Vagina (tissue), 2 donors: ENCODE measurements at regions not wholly inside any gene's neighbourhood (a gene's known extent, or its start where the extent isn't known, plus 50 kb on each side); places are given as distances from the start of the nearest gene placed in this dataset.

ENCODE experiments used
- POLR2A ChIP-seq, 2 donors: fragments of 450-650 bp; IDR thresholded peaks; one replicate each; pipeline ENCODE4 v1.6.1; 2017; ENCODE audit warnings: antibody characterized with exemption in 2 of 2, mild to moderate bottlenecking in 2 of 2, moderate library complexity in 2 of 2
- POLR2AphosphoS5 ChIP-seq, 2 donors: sonication (generic); formaldehyde crosslinking; IDR thresholded peaks; one replicate each; pipeline ENCODE4 v1.9.0; 2017; ENCODE audit warnings: antibody characterized with exemption in 2 of 2, mild to moderate bottlenecking in 2 of 2, low read depth in 1 of 2; ENCODE audit not compliant: insufficient read depth in 1 of 2

DNA sequence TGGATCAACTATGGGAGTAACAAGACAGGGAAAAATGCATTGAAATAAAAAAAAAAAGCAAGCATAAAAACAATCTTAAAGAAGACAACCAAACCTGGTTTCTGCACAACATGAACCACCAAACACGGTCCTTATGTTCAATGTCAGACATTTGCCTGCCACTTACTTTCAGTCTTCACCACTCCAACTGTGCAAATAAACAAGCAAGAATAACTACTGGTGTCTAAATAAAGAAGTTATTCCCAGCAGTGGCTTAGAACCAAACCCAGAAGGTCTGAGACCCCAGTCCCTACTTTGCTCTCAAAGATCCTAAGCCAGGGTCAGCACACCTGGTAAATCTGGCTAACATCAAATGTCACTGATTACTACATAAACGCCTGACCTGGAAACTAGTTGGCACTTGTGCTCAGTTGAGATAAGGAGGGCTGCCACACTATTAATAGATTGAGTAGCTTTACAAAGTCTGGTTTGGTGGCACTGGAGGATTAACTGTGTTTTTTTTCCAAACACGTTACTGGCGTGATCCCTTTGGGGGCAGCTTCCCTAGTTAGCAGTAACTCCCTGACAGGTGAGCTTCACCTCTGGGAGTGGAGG is 62.7 kb upstream of the ABLIM1 start:
- TF ChIP-seq POLR2AphosphoS5 (IDR thresholded peaks at IDR 0.05; ENCODE audit: insufficient read depth in 1 of 2, low read depth in 1 of 2) (no peak), POLR2A (IDR thresholded peaks at IDR 0.05) (no peak)
